SJCRH30 (cell line): ENCODE measurements at regions not wholly inside any gene's neighbourhood (a gene's known extent, or its start where the extent isn't known, plus 50 kb on each side); places are given as distances from the start of the nearest gene placed in this dataset.

Source experiments
- DNase-seq, 2 experiments: peaks; one replicate each; pipeline ENCODE4 v3.0.0-alpha.2; 2015 to 2020
- H3K27ac ChIP-seq: fragments of 250-450 bp; sonication (Bioruptor Pico); 2 replicates; pipeline ENCODE4 v1.5.1; 2020; ENCODE audit warnings: mild to moderate bottlenecking, moderate library complexity
- H3K27me3 ChIP-seq: fragments of 250-450 bp; sonication (Bioruptor Pico); 2 replicates; pipeline ENCODE4 v1.5.1; 2020; ENCODE audit warnings: mild to moderate bottlenecking, moderate library complexity
- H3K36me3 ChIP-seq: fragments of 250-450 bp; sonication (Bioruptor Pico); 2 replicates; pipeline ENCODE4 v1.5.1; 2020; ENCODE audit warnings: mild to moderate bottlenecking, moderate library complexity
- H3K4me1 ChIP-seq: fragments of 250-450 bp; sonication (Bioruptor Pico); 2 replicates; pipeline ENCODE4 v1.5.1; 2020; ENCODE audit warnings: mild to moderate bottlenecking, moderate library complexity
- H3K4me3 ChIP-seq: fragments of 250-450 bp; sonication (Bioruptor Pico); 2 replicates; pipeline ENCODE4 v1.5.1; 2020; ENCODE audit warnings: mild to moderate bottlenecking, moderate library complexity
- H3K9me3 ChIP-seq: fragments of 250-450 bp; sonication (Bioruptor Pico); replicated peaks from 2 replicates; pipeline ENCODE4 v1.5.1; 2020; ENCODE audit warnings: mild to moderate bottlenecking, moderate library complexity

DNA sequence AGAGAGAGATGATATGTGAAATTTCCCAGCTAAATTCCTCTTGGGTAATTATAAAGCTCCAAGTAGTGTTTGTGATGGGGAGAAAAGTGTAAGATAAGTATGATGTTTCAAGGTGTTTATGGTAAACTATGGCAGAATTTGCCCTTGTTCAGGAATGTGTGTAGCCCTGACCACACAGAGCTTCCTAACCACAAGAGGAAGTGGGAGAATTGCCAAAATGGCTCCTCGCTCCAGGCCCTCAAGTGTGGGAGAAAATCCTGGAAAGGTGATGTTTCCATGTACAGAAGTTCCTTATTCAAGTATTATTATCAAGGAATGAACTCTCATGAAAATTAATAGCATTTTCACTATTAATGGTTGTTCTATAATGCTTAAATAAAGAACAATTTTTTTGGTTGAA is 878.3 kb downstream of the TDRD15 start:
- peak; percentile 19 to 54 for DNase-seq
- Histone ChIP-seq H3K27ac (no peak overlapping the region), H3K9me3 (no peaks in the 10 kb centered on the region), H3K4me1 (no peaks in the 10 kb centered on the region), H3K36me3 (no peaks in the 10 kb centered on the region), H3K27me3 (no peaks in the 10 kb centered on the region), H3K4me3 (no peak overlapping the region)

DNA sequence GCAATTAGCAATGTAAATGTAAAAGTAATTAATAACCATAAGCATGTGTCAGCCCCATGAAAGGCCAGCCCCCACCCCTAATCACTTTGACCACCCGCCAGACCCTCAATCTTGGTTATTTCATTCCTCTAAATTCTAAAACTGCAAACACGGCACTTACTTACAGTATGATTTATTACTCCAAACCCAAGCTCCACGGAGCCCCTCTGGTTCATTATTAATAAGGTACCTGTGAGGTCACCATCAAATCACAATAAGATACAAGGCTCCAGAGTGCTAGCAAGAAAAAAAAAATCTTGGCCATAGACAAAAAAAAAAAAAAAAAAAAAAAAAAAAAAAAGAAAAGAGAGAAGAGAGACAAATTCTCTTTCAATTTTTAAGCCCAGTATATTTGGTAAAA is 879.5 kb downstream of the TDRD15 start:
- Histone ChIP-seq H3K4me1 (no peaks in the 10 kb centered on the region), H3K27ac (no peak overlapping the region), H3K36me3 (no peaks in the 10 kb centered on the region), H3K4me3 (no peak overlapping the region), H3K9me3 (no peaks in the 10 kb centered on the region), H3K27me3 (no peaks in the 10 kb centered on the region)
- no peak for DNase-seq

DNA sequence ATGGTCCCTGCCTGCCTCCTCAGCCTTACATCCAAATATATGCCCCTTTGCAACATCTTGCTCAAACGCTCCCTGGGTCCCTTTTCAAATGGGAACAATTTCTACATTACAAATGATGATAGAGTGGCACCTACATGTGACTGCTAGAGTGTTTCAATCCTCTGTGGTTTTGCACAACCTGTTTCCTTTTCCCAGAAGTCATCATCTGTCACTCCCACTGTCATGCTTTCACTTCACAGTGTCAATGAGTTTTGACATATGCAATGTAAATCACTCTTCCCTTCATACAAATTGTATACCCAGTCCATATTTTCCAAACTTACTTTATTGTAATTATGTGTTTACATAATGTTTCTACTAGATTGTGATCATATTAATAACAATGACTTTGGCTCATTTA is 887.3 kb downstream of the TDRD15 start:
- H3K27ac ChIP-seq, result no peak overlapping the region
- no peaks in the 10 kb centered on the region for H3K9me3 ChIP-seq
- no peak for DNase-seq
- no peaks in the 10 kb centered on the region for H3K27me3 ChIP-seq
- H3K4me1 ChIP-seq, result 0 out of 2 replicates have a peak, but pooled peaks cover under 1% of the 10 kb centered on the region
- no peaks in the 10 kb centered on the region for H3K36me3 ChIP-seq
- H3K4me3 ChIP-seq, result no peak overlapping the region

GRCh38 chr2:22020091-22020742 is 896.4 kb downstream of the TDRD15 start:
- Histone ChIP-seq H3K27ac (peak overlapping the region; percentile 66), H3K9me3 (no peaks in the 10 kb centered on the region)
- peak; percentile 85 to 94 for DNase-seq

GRCh38 chr2:22027345-22028005 is 903.7 kb downstream of the TDRD15 start:
- no peak for DNase-seq
- Histone ChIP-seq H3K4me1 (no peaks in the 10 kb centered on the region), H3K9me3 (no peaks in the 10 kb centered on the region), H3K4me3 (no peak overlapping the region), H3K27ac (no peak overlapping the region), H3K36me3 (no peaks in the 10 kb centered on the region), H3K27me3 (no peaks in the 10 kb centered on the region)

More at GRCh38 chr2:22020091-22020742, 896.4 kb downstream of the TDRD15 start:
- H3K4me1 ChIP-seq, result peaks cover 32% of the 10 kb centered on the region
- H3K4me3 ChIP-seq, result no peak overlapping the region
- H3K36me3 ChIP-seq, result no peaks in the 10 kb centered on the region
- H3K27me3 ChIP-seq, result no peaks in the 10 kb centered on the region

- Histone ChIP-seq H3K36me3 (no peaks in the 10 kb centered on the region), H3K4me3 (no peak overlapping the region), H3K9me3 (no peaks in the 10 kb centered on the region), H3K27ac (no peak overlapping the region), H3K4me1 (no peaks in the 10 kb centered on the region), H3K27me3 (no peaks in the 10 kb centered on the region)
- no peak for DNase-seq
These were observed 911.6 kb downstream of the TDRD15 start for GRCh38 chr2:22035361-22035830.

- Histone ChIP-seq H3K4me1 (no peaks in the 10 kb centered on the region), H3K9me3 (no peaks in the 10 kb centered on the region), H3K36me3 (no peaks in the 10 kb centered on the region), H3K27me3 (no peaks in the 10 kb centered on the region), H3K4me3 (peak overlapping the region; percentile 6), H3K27ac (no peak overlapping the region)
- DNase-seq, result peak in 1 of 2 experiments; percentile 44
These were observed 913.5 kb downstream of the TDRD15 start for GRCh38 chr2:22037274-22037673.

GRCh38 chr2:22043784-22044183 is 920.0 kb downstream of the TDRD15 start:
- H3K4me3 ChIP-seq, result no peak overlapping the region
- H3K27me3 ChIP-seq, result no peaks in the 10 kb centered on the region
- no peak for DNase-seq
- H3K9me3 ChIP-seq, result no peaks in the 10 kb centered on the region
- H3K36me3 ChIP-seq, result no peaks in the 10 kb centered on the region
- no peaks in the 10 kb centered on the region for H3K4me1 ChIP-seq
- H3K27ac ChIP-seq, result no peak overlapping the region

- Histone ChIP-seq H3K27me3 (no peaks in the 10 kb centered on the region; the same call in 1 of the 2 replicates), H3K4me3 (no peak overlapping the region)
These were observed 932.2 kb downstream of the TDRD15 start for GRCh38 chr2:22055784-22056620.

GRCh38 chr2:22056621-22057132 is 932.9 kb downstream of the TDRD15 start:
- Histone ChIP-seq H3K36me3 (no peaks in the 10 kb centered on the region), H3K27me3 (no peaks in the 10 kb centered on the region; the same call in 1 of the 2 replicates), H3K4me1 (no peaks in the 10 kb centered on the region), H3K4me3 (no peak overlapping the region), H3K27ac (no peak overlapping the region), H3K9me3 (no peaks in the 10 kb centered on the region)
- no peak for DNase-seq

More at GRCh38 chr2:22055784-22056620, 932.2 kb downstream of the TDRD15 start:
- no peak overlapping the region for H3K27ac ChIP-seq
- H3K36me3 ChIP-seq, result no peaks in the 10 kb centered on the region
- no peaks in the 10 kb centered on the region for H3K4me1 ChIP-seq
- no peak for DNase-seq
- H3K9me3 ChIP-seq, result no peaks in the 10 kb centered on the region

DNA sequence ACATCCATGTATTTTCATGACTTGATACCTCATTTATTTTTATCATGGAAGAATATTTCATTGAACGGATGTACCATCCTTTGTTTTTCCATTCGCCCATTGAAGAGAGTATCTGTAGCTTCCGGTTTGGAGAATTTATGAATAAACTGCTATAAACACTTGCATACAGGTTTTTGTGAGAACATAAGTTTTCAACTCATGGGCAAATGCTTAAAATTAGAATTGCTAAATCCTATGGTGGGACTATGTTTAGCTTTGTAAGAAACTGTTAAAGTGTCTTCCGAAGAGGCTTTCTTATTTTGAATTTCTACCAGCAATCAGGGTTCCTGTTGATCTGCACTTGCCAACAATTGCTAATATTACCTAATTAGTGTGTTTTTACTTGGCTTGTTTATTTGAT is 938.9 kb downstream of the TDRD15 start:
- no peaks in the 10 kb centered on the region for H3K27me3 ChIP-seq
- DNase-seq, result no peak
- no peaks in the 10 kb centered on the region for H3K4me1 ChIP-seq
- H3K9me3 ChIP-seq, result no peaks in the 10 kb centered on the region
- no peaks in the 10 kb centered on the region for H3K36me3 ChIP-seq
- H3K4me3 ChIP-seq, result no peak overlapping the region
- no peak overlapping the region for H3K27ac ChIP-seq

- H3K4me3 ChIP-seq, result no peak overlapping the region
- peaks cover 12% of the 10 kb centered on the region for H3K4me1 ChIP-seq
- no peaks in the 10 kb centered on the region for H3K36me3 ChIP-seq
- DNase-seq, result no peak
- no peaks in the 10 kb centered on the region; the same call in 1 of the 2 replicates for H3K27me3 ChIP-seq
- H3K27ac ChIP-seq, result no peak overlapping the region
- H3K9me3 ChIP-seq, result no peaks in the 10 kb centered on the region
These were observed 952.7 kb downstream of the TDRD15 start for GRCh38 chr2:22076454-22076853.

DNA sequence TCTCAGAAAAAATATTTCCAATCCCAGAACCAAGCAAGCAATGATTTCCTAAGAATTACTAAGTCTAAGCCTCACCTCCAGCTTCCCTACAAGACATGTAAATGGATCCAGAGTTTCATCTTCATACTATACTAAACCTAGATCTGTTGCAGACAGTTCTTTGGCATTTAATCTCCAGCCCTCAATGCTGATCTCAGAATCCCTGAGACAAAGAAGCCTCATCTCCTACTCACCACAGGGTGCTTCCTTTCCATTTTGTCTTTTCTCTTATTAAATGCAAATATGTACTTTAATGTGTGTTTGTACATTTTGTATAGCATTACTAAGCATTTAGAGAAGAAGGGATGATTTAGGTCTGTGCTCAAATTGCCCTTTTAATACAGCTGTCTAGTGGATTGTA is 954.9 kb downstream of the TDRD15 start:
- peaks cover 12% of the 10 kb centered on the region for H3K4me1 ChIP-seq
- no peak overlapping the region for H3K4me3 ChIP-seq
- peak overlapping the region; percentile 34; the same call in 1 of the 2 replicates for H3K27ac ChIP-seq
- H3K27me3 ChIP-seq, result no peaks in the 10 kb centered on the region
- no peaks in the 10 kb centered on the region for H3K9me3 ChIP-seq
- no peaks in the 10 kb centered on the region for H3K36me3 ChIP-seq
- no peak for DNase-seq

DNA sequence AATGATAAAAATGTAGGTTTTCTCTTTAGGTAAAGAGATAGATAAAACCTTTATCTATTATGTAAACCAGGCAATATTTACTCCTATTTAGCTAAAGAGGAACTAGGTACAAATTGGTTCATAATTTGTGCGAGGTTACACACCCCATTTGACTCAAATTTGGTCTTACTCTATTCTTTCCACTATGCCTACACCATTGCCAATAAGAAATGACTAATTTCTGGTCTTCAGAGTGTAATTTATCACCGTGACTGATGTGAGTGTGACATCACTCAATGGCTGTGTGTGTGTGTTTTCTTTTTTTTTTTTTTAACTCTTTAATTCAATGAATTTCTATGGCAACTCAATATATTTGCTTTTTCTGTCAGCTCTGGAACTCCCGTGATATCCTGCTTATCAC is 955.8 kb downstream of the TDRD15 start:
- Histone ChIP-seq H3K4me1 (peaks cover 12% of the 10 kb centered on the region), H3K27ac (peak overlapping the region; percentile 34), H3K36me3 (no peaks in the 10 kb centered on the region), H3K27me3 (no peaks in the 10 kb centered on the region), H3K9me3 (no peaks in the 10 kb centered on the region), H3K4me3 (no peak overlapping the region)
- peak in 1 of 2 experiments; percentile 47 for DNase-seq

- DNase-seq, result no peak
- H3K9me3 ChIP-seq, result no peaks in the 10 kb centered on the region
- H3K4me3 ChIP-seq, result no peak overlapping the region
- no peaks in the 10 kb centered on the region for H3K36me3 ChIP-seq
- no peaks in the 10 kb centered on the region for H3K27me3 ChIP-seq
- H3K27ac ChIP-seq, result no peak overlapping the region
- no peaks in the 10 kb centered on the region for H3K4me1 ChIP-seq
These were observed 963.0 kb downstream of the TDRD15 start for GRCh38 chr2:22086726-22087125.
